ENCODE measurements at regions not wholly inside any gene's neighbourhood (a gene's known extent, or its start where the extent isn't known, plus 50 kb on each side); places are given as distances from the start of the nearest gene placed in this dataset.

DNA sequence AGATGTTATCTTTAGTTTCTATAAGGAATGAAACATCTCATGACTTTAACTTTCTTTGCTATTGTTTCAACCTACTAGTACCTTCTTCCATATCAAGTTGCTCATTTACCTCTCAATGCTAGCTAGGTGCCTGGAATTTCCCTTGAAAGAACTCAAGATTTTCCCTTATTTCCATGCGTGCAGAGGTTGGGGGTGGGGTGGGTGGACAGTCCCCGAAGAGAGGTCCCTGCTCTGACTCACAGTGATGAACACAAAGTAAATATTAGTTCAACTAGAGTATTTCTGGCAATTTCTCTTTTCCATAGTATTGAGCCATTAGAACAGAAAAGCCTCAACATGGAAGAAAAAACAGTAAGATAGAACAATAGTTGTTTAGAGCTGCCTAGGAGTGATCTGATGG, 239.0 kb upstream of the ZP4 start:
- DNase-seq (ENCODE audit: low read depth) = no peak

DNA sequence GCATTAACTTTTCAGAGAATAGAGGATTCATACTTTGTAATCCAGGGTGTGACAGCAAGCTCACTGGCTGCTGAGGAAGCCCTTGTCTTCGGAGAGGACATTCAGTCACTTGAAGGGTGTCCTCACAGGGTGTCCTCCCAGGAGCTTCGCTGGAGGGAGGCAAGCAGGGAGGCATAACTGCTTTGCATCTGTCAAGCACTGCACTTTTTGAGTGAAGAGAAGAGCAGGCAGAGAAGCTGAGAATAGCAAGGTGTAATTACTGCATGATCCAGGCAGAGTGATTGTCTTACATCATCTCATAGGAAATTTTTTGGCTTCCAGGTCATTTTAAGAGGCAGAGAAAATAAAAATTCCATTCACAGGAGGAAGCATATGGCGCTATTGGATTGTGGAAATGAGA, 232.5 kb upstream of the ZP4 start:
- no peaks in the 10 kb centered on the region for H3K27me3 ChIP-seq (ENCODE audit: control insufficient read depth, insufficient read depth, low read length)
- H3K36me3 ChIP-seq (ENCODE audit: control insufficient read depth, insufficient read depth, low read length) = no peaks in the 10 kb centered on the region
- TF ChIP-seq, protein P1, sequence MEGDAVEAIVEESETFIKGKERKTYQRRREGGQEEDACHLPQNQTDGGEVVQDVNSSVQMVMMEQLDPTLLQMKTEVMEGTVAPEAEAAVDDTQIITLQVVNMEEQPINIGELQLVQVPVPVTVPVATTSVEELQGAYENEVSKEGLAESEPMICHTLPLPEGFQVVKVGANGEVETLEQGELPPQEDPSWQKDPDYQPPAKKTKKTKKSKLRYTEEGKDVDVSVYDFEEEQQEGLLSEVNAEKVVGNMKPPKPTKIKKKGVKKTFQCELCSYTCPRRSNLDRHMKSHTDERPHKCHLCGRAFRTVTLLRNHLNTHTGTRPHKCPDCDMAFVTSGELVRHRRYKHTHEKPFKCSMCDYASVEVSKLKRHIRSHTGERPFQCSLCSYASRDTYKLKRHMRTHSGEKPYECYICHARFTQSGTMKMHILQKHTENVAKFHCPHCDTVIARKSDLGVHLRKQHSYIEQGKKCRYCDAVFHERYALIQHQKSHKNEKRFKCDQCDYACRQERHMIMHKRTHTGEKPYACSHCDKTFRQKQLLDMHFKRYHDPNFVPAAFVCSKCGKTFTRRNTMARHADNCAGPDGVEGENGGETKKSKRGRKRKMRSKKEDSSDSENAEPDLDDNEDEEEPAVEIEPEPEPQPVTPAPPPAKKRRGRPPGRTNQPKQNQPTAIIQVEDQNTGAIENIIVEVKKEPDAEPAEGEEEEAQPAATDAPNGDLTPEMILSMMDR (IDR thresholded peaks at IDR 0.05; ENCODE audit: insufficient read depth, low read length, poor library complexity, severe bottlenecking) = no peak
- no peak overlapping the region for H3K4me3 ChIP-seq (ENCODE audit: low read depth, low read length)
- DNase-seq (ENCODE audit: low read depth) = no peak

More for the DNA sequence above, 239.0 kb upstream of the ZP4 start:
- TF ChIP-seq, protein P1 (IDR thresholded peaks at IDR 0.05; ENCODE audit: insufficient read depth, low read length, poor library complexity, severe bottlenecking) = no peak
- no peaks in the 10 kb centered on the region for H3K27me3 ChIP-seq (ENCODE audit: control insufficient read depth, insufficient read depth, low read length)
- no peaks in the 10 kb centered on the region for H3K36me3 ChIP-seq (ENCODE audit: control insufficient read depth, insufficient read depth, low read length)
- H3K4me3 ChIP-seq (ENCODE audit: low read depth, low read length) = no peak overlapping the region

DNA sequence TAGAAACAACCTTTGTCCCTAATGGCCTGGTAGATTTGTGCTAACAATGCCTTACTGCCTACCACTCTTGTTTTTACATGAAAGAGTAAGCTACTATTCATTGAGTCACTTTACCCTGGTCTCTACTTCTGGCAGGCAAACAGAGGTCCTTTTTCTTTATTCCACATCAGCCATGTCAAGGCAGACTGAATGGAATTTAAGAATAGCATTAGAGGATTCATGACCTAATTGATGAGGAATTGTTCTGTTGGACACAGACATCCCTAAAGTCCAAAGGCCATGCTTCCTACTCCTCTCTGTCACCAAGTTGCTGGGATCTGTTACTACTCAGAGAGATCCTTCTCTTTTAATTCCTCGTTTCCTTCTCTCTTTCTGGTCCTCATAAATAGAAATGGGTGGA, 229.1 kb upstream of the ZP4 start:
- Histone ChIP-seq H3K36me3 (ENCODE audit: control insufficient read depth, insufficient read depth, low read length) (no peaks in the 10 kb centered on the region), H3K27me3 (ENCODE audit: control insufficient read depth, insufficient read depth, low read length) (no peaks in the 10 kb centered on the region), H3K4me3 (ENCODE audit: low read depth, low read length) (no peak overlapping the region)
- no peak for DNase-seq (ENCODE audit: low read depth)
- TF ChIP-seq, protein P1 (IDR thresholded peaks at IDR 0.05; ENCODE audit: insufficient read depth, low read length, poor library complexity, severe bottlenecking) = no peak

DNA sequence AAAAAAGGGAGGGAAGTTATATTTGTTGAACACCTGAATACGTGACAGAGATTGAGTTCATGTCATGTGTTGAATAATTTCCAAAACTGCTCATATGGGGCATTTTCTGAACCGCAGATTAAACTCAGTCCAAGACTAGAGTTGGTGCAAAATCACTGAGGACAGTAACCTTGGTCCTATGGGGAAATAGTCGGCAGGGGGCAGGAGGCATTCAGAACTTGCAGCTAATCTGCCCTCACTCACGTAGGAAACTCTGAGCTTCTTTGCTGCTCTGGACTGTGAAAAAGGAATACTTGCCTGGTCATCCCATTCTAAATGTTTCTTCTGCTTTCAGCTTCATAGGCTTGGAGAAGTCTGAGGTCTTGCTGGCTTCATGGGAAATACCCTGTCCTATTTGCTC, 228.3 kb upstream of the ZP4 start:
- H3K4me3 ChIP-seq (ENCODE audit: low read depth, low read length) = no peak overlapping the region
- H3K36me3 ChIP-seq (ENCODE audit: control insufficient read depth, insufficient read depth, low read length) = no peaks in the 10 kb centered on the region
- no peak for DNase-seq (ENCODE audit: low read depth)
- no peaks in the 10 kb centered on the region for H3K27me3 ChIP-seq (ENCODE audit: control insufficient read depth, insufficient read depth, low read length)
- TF ChIP-seq, protein P1 (IDR thresholded peaks at IDR 0.05; ENCODE audit: insufficient read depth, low read length, poor library complexity, severe bottlenecking) = no peak

DNA sequence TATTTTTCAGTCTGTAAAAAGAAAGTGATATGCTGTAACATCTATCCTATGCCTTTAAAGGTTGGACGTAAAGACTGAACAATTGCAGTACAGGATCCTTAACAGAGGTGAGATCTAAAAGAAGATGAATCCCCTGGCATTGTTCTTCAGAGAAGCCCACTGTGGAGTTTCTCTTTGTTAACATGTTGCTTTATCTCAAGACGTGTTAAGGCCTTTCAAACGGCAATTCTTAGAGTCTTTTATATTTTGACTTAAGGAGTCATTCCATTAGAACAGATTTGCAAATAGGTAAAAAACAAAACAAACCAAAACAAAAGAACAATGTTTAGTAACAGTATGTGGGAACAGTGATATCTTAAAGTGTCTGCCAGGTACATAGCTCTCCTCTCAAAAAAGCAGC, 225.1 kb upstream of the ZP4 start:
- H3K36me3 ChIP-seq (ENCODE audit: control insufficient read depth, insufficient read depth, low read length) = no peaks in the 10 kb centered on the region
- no peak for DNase-seq (ENCODE audit: low read depth)
- no peaks in the 10 kb centered on the region for H3K27me3 ChIP-seq (ENCODE audit: control insufficient read depth, insufficient read depth, low read length)
- no peak overlapping the region for H3K4me3 ChIP-seq (ENCODE audit: low read depth, low read length)
- TF ChIP-seq, protein P1 (IDR thresholded peaks at IDR 0.05; ENCODE audit: insufficient read depth, low read length, poor library complexity, severe bottlenecking) = no peak

DNA sequence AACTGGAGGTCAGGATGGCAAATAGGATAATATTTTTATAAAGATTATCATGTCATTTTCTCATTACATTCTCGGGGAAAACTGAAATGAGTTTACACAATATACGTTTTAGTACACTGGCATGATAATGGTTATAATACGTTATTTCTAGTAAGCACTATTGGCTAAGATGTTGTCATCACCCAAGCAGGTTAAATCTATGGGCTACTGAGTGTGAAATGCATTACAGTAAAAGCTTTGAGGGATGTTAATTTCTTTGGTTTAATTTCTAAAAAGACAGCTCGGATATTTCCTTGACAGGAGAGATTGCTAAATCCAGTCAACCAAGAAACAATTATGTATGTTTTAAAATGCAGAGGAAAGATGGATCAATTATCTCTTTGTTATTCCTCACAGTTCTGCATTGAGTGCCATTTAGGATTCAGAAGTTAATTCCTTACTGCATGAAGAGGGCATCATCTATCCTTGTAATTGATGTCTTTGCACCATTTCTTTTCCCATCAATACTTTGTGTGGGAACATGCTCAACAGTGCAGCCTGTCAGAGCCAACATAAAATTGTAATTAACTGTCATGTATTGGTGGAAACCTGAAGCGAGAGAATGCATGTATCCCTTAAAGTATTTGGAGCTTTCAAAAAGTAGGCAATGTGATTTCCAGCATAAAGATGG, 222.4 kb upstream of the ZP4 start:
- TF ChIP-seq, protein P1 (IDR thresholded peaks at IDR 0.05; ENCODE audit: insufficient read depth, low read length, poor library complexity, severe bottlenecking) = no peak
- no peaks in the 10 kb centered on the region for H3K36me3 ChIP-seq (ENCODE audit: control insufficient read depth, insufficient read depth, low read length)

More for the DNA sequence above, 222.4 kb upstream of the ZP4 start:
- Histone ChIP-seq H3K4me3 (ENCODE audit: low read depth, low read length) (no peak overlapping the region), H3K27me3 (ENCODE audit: control insufficient read depth, insufficient read depth, low read length) (no peaks in the 10 kb centered on the region)
- DNase-seq (ENCODE audit: low read depth) = no peak

All from kidney epithelial cell (primary cell).